GM19395 (cell line): ENCODE measurements at regions not wholly inside any gene's neighbourhood (a gene's known extent, or its start where the extent isn't known, plus 50 kb on each side); places are given as distances from the start of the nearest gene placed in this dataset.
"Not testable (repeated sequence)": the region's sequence is repeated elsewhere in the genome, so short reads cannot be mapped to it uniquely, and the experiment has no call there.

Source experiments
- ATAC-seq: cut with Tn5 transposase; IDR thresholded peaks from one replicate; pipeline ENCODE4 v1.9.1; 2021; ENCODE audit warnings: mild to moderate bottlenecking, moderate library complexity; ENCODE audit not compliant: unreplicated experiment

GRCh38 chrX:87078231-87078630, 439.4 kb upstream of the KLHL4 start:
- ATAC-seq: no peak

- no peak for ATAC-seq
These were observed 419.1 kb upstream of the KLHL4 start for GRCh38 chrX:87098477-87098876.

DNA sequence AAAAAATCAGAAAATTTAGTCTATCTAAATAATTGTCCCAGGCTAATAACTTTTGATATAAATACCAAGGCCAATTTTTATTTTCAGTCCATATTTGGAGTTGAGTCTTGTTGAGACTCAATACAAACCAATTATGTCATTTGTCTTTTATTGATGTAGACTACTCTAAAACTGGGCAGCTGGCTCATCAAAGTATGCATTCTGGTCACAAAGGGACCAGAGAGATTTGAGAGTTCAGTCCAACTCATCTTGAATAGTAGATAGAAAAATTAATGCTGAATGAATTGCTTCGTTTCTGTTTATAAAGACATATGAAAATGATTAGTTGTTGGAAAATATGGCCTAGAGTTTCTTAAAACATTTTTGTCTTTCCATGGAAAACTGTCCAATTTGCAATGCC, 412.5 kb upstream of the KLHL4 start:
- ATAC-seq: no peak

DNA sequence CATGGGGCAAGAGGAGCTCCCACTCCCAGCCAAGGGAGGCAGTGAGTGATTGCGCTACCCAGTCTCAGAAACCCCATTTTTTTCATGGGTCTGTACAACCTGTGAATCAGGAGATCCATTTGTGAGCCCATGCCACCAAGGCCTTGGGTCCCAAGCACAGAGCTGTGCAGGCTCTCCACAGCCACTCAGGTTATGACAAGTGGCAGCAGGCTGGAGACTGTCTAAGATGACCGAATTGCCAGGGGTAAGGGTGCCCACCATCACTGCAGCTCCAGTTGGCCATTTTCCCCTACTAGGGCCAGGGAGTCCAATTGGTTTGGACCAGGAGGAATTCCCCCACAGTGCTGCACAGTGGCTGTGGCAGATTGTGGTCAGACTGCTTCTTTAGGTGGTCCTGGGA, 407.5 kb upstream of the KLHL4 start:
- ATAC-seq: no peak

GRCh38 chrX:87140800-87141483, 376.7 kb upstream of the KLHL4 start:
- ATAC-seq: no peak

DNA sequence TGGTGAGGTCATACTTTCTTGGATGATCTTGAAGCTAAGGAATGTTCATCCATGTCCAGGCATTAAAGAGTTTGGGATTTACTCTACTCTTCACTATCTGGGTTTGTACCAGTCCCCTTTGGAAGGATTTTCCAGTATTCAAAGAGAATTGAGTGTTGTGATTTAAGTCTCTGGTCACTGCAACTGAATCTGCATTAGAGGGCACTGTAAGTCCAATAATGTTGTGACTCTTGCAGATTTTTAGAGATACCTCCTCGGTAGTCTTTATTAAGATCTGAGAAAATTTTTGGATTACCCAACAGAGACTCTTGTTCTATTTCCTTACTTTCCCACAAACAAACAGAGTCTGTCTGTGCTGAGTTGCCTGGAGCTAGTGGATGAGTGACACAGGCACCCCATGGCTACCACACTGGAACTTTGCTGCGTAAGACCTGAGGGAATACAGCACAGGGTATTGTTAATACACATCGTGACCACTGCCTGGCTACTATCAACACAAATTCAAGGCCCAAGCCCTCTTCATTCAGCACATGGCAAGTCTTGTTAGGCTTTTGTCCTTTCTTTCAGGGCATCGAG, 357.1 kb upstream of the KLHL4 start:
- no peak for ATAC-seq

DNA sequence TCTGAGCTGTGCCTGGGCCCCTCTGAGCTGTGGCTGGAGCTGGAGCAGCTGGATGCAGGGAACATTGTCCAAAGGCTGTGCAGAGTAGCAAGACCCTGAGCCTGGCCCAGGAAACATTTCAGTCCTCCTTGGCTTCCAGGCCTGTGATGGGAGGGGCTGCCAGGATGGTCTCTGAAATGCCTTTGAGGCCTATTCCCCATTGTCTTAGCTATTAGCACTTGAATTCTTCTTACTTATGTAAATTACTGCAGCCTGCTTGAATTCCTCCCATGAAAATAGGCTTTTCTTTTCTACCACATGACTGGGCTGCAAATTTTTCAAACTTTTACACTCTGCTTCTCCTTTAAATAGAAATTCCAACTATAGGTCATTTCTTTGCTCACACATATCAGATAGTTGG, 349.8 kb upstream of the KLHL4 start:
- ATAC-seq: no peak

DNA sequence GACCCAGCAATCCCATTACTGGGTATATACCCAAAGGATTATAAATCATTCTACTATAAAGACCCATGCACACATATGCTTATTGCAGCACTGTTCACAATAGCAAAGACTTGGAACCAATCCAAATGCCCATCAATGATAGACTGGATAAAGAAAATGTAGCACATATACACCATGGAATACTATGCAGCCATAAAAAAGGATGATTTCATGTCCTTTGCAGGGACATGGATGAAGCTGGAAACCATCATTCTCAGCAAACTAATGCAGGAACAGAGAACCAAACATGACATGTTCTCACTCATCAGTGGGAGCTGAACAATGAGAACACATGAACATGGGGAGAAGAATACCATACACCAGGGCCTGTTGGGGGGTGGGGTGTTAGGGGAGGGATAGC, 339.6 kb upstream of the KLHL4 start:
- ATAC-seq: not testable (repeated sequence)
